ENCODE measurements at regions not wholly inside any gene's neighbourhood (a gene's known extent, or its start where the extent isn't known, plus 50 kb on each side); places are given as distances from the start of the nearest gene placed in this dataset.

GRCh38 chr18:72612894-72613533 lies 68.9 kb upstream of the CBLN2 start:
- Histone ChIP-seq H3K4me1 (ENCODE audit: insufficient read depth, low read length, poor library complexity, severe bottlenecking) (no peaks in the 10 kb centered on the region), H2AFZ (ENCODE audit: low read length) (no peak overlapping the region), H3K27ac (ENCODE audit: low read depth, low read length, poor library complexity, severe bottlenecking) (no peak overlapping the region), H4K20me1 (ENCODE audit: insufficient read depth, low read length) (no peaks in the 10 kb centered on the region), H3K9me2 (ENCODE audit: insufficient read depth, low read length) (no peaks in the 10 kb centered on the region), H3K4me3 (ENCODE audit: low read depth, low read length, poor library complexity, severe bottlenecking) (no peak overlapping the region), H3K36me3 (ENCODE audit: insufficient read depth, low read length) (no peaks in the 10 kb centered on the region), H3K79me2 (ENCODE audit: insufficient read depth, low read depth, low read length) (no peaks in the 10 kb centered on the region), H3K9me3 (ENCODE audit: low read length) (no peaks in the 10 kb centered on the region), H3K4me2 (ENCODE audit: low read length) (no peak overlapping the region)
- TF ChIP-seq CTCF (conservative IDR thresholded peaks at IDR 0.05; ENCODE audit: low read length): no peak
- TF ChIP-seq EZH2phosphoT487 (IDR thresholded peaks at IDR 0.05; ENCODE audit: borderline replicate concordance, low read depth, low read length): no peak
- no TSS peak for BruUV-seq (replicated peaks)
- intact Hi-C loops (cut with micrococcal nuclease; ENCODE audit: unreplicated experiment): no loop called here
- ChIA-PET CTCF (ENCODE audit: unreplicated experiment) (no interaction called here), POLR2A (interaction anchor here (0.6 to 0.9 kb wide), 2 partner anchors 212 to 1119 kb away, joined by 3 to 4 read pairs; no protein-coding TSS in a partner anchor)
- no peak for DNase-seq (ENCODE audit: low spot score)

- Histone ChIP-seq H3K79me2 (ENCODE audit: insufficient read depth, low read depth, low read length) (no peaks in the 10 kb centered on the region), H3K9me2 (ENCODE audit: insufficient read depth, low read length) (no peaks in the 10 kb centered on the region), H3K27ac (ENCODE audit: low read depth, low read length, poor library complexity, severe bottlenecking) (no peak overlapping the region), H3K4me1 (ENCODE audit: insufficient read depth, low read length, poor library complexity, severe bottlenecking) (no peaks in the 10 kb centered on the region), H3K9me3 (ENCODE audit: low read length) (no peaks in the 10 kb centered on the region), H4K20me1 (ENCODE audit: insufficient read depth, low read length) (no peaks in the 10 kb centered on the region), H3K4me2 (ENCODE audit: low read length) (no peak overlapping the region), H3K36me3 (ENCODE audit: insufficient read depth, low read length) (no peaks in the 10 kb centered on the region), H2AFZ (ENCODE audit: low read length) (no peak overlapping the region), H3K4me3 (ENCODE audit: low read depth, low read length, poor library complexity, severe bottlenecking) (no peak overlapping the region)
- CTCF ChIA-PET (ENCODE audit: unreplicated experiment): no interaction called here
- DNase-seq (ENCODE audit: low spot score): no peak
- TF ChIP-seq EZH2phosphoT487 (IDR thresholded peaks at IDR 0.05; ENCODE audit: borderline replicate concordance, low read depth, low read length) (no peak), CTCF (conservative IDR thresholded peaks at IDR 0.05; ENCODE audit: low read length) (no peak)
- intact Hi-C loops (cut with micrococcal nuclease; ENCODE audit: unreplicated experiment): no loop called here
- POLR2A ChIA-PET: no interaction called here
- no TSS peak for BruUV-seq (replicated peaks)
Measured at GRCh38 chr18:72605376-72605775, 61.2 kb upstream of the CBLN2 start.

GRCh38 chr18:72601944-72602343 lies 57.8 kb upstream of the CBLN2 start:
- Histone ChIP-seq H3K9me2 (ENCODE audit: insufficient read depth, low read length) (no peaks in the 10 kb centered on the region), H3K36me3 (ENCODE audit: insufficient read depth, low read length) (no peaks in the 10 kb centered on the region), H2AFZ (ENCODE audit: low read length) (no peak overlapping the region), H3K27ac (ENCODE audit: low read depth, low read length, poor library complexity, severe bottlenecking) (no peak overlapping the region), H3K4me3 (ENCODE audit: low read depth, low read length, poor library complexity, severe bottlenecking) (no peak overlapping the region), H3K79me2 (ENCODE audit: insufficient read depth, low read depth, low read length) (no peaks in the 10 kb centered on the region), H4K20me1 (ENCODE audit: insufficient read depth, low read length) (no peaks in the 10 kb centered on the region), H3K4me2 (ENCODE audit: low read length) (no peak overlapping the region), H3K4me1 (ENCODE audit: insufficient read depth, low read length, poor library complexity, severe bottlenecking) (no peaks in the 10 kb centered on the region), H3K9me3 (ENCODE audit: low read length) (no peaks in the 10 kb centered on the region)
- TF ChIP-seq EZH2phosphoT487 (IDR thresholded peaks at IDR 0.05; ENCODE audit: borderline replicate concordance, low read depth, low read length) (no peak), CTCF (conservative IDR thresholded peaks at IDR 0.05; ENCODE audit: low read length) (no peak)
- POLR2A ChIA-PET: no interaction called here
- intact Hi-C loops (cut with micrococcal nuclease; ENCODE audit: unreplicated experiment): no loop called here
- CTCF ChIA-PET (ENCODE audit: unreplicated experiment): no interaction called here
- DNase-seq (ENCODE audit: low spot score): no peak
- no TSS peak for BruUV-seq (replicated peaks)

All from OCI-LY7 (cell line).